ENCODE measurements at regions not wholly inside any gene's neighbourhood (a gene's known extent, or its start where the extent isn't known, plus 50 kb on each side); places are given as distances from the start of the nearest gene placed in this dataset.

DNA sequence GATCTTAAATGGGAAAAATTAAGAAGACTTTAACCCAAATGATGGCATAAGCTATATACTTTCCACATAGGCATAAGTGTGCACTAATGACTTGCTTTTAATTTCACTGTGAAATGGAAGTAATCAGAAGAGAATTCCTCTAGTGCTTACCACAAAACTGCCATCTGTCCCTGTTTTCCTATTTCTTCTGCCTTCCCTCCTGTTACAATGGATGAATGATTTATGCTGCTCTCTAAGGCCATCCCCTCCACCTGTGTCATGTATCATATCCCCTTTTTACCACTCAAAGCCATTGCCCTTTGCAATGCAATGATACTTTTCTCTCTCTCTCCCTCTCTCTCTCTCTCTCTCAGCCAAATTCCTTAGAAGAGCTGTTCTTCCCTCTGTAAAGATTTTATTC is 109.1 kb downstream of the C12orf50 start:
- H3K9me3 Mint-ChIP-seq, result peaks cover 0 to 7% (median 0%) of the 10 kb centered on the region in 7 donors

DNA sequence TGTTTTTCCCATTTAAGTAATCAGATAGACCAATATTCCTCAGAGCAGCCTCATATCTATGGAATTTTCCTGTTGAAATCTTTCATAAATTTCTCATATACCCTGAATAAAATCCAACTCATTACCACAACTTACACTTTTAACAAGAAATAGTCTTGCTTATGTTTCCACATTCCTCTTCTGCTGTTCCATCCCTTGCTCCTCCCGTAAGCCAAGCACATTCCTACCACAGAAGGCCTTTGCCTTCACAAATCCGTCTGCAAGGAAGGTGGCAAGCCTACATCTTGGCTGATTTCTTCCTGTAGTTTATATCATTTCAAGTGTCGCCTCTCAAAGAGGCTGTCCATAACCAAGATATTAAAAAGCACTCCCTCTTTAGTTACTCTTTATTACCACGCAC is 127.7 kb downstream of the C12orf50 start:
- Histone ChIP-seq H2AFZ (ENCODE audit: insufficient read depth, low read depth, low read length, poor library complexity, severe bottlenecking) (no peak overlapping the region), H3K79me2 (ENCODE audit: insufficient read depth, low read length) (no peaks in the 10 kb centered on the region), H3K4me1 (ENCODE audit: control insufficient read depth in 1 of 2, insufficient read depth in 2 of 2, low read length in 2 of 2) (no peaks in the 10 kb centered on the region), H3K4me3 (replicated peaks in 1 of 3; ENCODE audit: low read depth in 2 of 3, low read length in 3 of 3) (no peak overlapping the region), H4K20me1 (ENCODE audit: insufficient read depth, low read length) (no peaks in the 10 kb centered on the region), H3K36me3 (replicated peaks in 1 of 2; ENCODE audit: control insufficient read depth in 1 of 2, insufficient read depth in 2 of 2, low read length in 2 of 2) (no peaks in the 10 kb centered on the region), H3K27me3 (ENCODE audit: control insufficient read depth in 2 of 2, insufficient read depth in 2 of 2, low read length in 2 of 2) (no peaks in the 10 kb centered on the region), H3K9me3 (replicated peaks in 1 of 2; ENCODE audit: control insufficient read depth in 1 of 2, insufficient read depth in 1 of 2, low read length in 2 of 2) (no peaks in the 10 kb centered on the region), H3K4me2 (replicated peaks; ENCODE audit: extremely low read depth, low read length, poor library complexity, severe bottlenecking) (no peak overlapping the region), H3K9ac (ENCODE audit: insufficient read depth, low read length, poor library complexity, severe bottlenecking) (no peak overlapping the region), H3K27ac (ENCODE audit: low read depth in 1 of 2, low read length in 2 of 2) (no peak overlapping the region)
- Mint-ChIP-seq H3K4me3 (no peak overlapping the region), H3K9me3 (peaks cover 0 to 3% (median 0%) of the 10 kb centered on the region in 7 donors), H3K4me1 (no peaks in the 10 kb centered on the region), H3K36me3 (no peaks in the 10 kb centered on the region), H3K27ac (no peak overlapping the region), H3K27me3 (ENCODE audit: low read depth in 3 of 3) (no peaks in the 10 kb centered on the region)
- intact Hi-C loops (cut with micrococcal nuclease), result no loop called here
- DNase-seq, result no peak
- TF ChIP-seq, protein P1, sequence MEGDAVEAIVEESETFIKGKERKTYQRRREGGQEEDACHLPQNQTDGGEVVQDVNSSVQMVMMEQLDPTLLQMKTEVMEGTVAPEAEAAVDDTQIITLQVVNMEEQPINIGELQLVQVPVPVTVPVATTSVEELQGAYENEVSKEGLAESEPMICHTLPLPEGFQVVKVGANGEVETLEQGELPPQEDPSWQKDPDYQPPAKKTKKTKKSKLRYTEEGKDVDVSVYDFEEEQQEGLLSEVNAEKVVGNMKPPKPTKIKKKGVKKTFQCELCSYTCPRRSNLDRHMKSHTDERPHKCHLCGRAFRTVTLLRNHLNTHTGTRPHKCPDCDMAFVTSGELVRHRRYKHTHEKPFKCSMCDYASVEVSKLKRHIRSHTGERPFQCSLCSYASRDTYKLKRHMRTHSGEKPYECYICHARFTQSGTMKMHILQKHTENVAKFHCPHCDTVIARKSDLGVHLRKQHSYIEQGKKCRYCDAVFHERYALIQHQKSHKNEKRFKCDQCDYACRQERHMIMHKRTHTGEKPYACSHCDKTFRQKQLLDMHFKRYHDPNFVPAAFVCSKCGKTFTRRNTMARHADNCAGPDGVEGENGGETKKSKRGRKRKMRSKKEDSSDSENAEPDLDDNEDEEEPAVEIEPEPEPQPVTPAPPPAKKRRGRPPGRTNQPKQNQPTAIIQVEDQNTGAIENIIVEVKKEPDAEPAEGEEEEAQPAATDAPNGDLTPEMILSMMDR (IDR thresholded peaks at IDR 0.05), result no peak
- 88% methylated on average over 2 of the region's 4 CpGs for WGBS (ENCODE audit: insufficient coverage)

More for the DNA sequence above, 109.1 kb downstream of the C12orf50 start:
- H3K27me3 Mint-ChIP-seq (ENCODE audit: low read depth in 3 of 3), result peaks cover 0 to 1% (median 0%) of the 10 kb centered on the region in 3 donors
- Histone ChIP-seq H3K36me3 (replicated peaks in 1 of 2; ENCODE audit: control insufficient read depth in 1 of 2, insufficient read depth in 2 of 2, low read length in 2 of 2) (no peaks in the 10 kb centered on the region), H3K79me2 (ENCODE audit: insufficient read depth, low read length) (no peaks in the 10 kb centered on the region), H3K4me2 (replicated peaks; ENCODE audit: extremely low read depth, low read length, poor library complexity, severe bottlenecking) (no peak overlapping the region), H3K27ac (ENCODE audit: low read depth in 1 of 2, low read length in 2 of 2) (no peak overlapping the region), H3K4me3 (replicated peaks in 1 of 3; ENCODE audit: low read depth in 2 of 3, low read length in 3 of 3) (no peak overlapping the region), H3K9me3 (replicated peaks in 1 of 2; ENCODE audit: control insufficient read depth in 1 of 2, insufficient read depth in 1 of 2, low read length in 2 of 2) (no peaks in the 10 kb centered on the region), H3K27me3 (ENCODE audit: control insufficient read depth in 2 of 2, insufficient read depth in 2 of 2, low read length in 2 of 2) (no peaks in the 10 kb centered on the region), H3K4me1 (ENCODE audit: control insufficient read depth in 1 of 2, insufficient read depth in 2 of 2, low read length in 2 of 2) (no peaks in the 10 kb centered on the region), H4K20me1 (ENCODE audit: insufficient read depth, low read length) (no peaks in the 10 kb centered on the region), H3K9ac (ENCODE audit: insufficient read depth, low read length, poor library complexity, severe bottlenecking) (no peak overlapping the region), H2AFZ (ENCODE audit: insufficient read depth, low read depth, low read length, poor library complexity, severe bottlenecking) (no peak overlapping the region)
- intact Hi-C loops (cut with micrococcal nuclease), result no loop called here
- no peak overlapping the region for H3K27ac Mint-ChIP-seq
- TF ChIP-seq, protein P1 (IDR thresholded peaks at IDR 0.05), result no peak
- no peak for DNase-seq
- H3K4me3 Mint-ChIP-seq, result no peak overlapping the region
- H3K4me1 Mint-ChIP-seq, result no peaks in the 10 kb centered on the region
- no peaks in the 10 kb centered on the region for H3K36me3 Mint-ChIP-seq

All from CD14-positive monocyte (primary cell).